ENCODE measurements at regions not wholly inside any gene's neighbourhood (a gene's known extent, or its start where the extent isn't known, plus 50 kb on each side); places are given as distances from the start of the nearest gene placed in this dataset.
"Not testable (repeated sequence)": the region's sequence is repeated elsewhere in the genome, so short reads cannot be mapped to it uniquely, and the experiment has no call there.

DNA sequence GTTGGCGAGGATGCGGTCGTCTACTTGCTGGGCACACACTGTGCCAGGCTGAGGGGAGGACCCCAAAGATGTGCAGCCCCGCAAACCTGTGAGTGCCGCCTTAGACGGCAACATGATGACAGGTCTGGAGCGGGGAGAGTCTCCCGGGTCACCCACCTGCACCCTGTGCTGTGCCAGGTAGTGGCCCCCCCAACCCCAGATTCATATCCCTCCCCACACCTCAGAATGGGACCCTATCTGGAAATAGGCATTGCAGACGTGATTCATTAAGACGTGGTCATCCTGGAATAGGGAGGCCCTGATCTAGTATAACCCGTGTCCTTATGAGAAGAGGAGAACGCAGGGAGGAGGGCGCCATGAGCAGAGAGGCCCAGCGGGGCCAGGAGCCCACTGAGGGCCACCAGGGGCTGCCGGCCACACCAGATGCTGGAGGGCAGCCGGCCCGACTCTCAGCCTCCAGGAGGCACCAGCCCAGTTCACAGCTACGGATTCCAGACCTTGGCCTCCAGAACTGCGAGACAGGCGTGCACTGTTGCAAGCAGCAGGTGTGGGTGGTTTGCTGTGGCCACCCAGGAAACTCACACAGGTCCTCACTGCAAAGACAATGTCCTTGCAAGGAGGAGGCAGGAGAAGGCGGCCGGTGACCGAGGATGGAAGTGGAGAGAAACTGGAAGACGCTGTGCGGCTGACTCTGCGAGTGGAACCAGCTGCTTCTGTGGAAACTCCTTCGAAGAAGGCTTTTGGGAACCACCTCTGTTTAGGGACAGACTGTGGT lies 131.9 kb upstream of the LPCAT1 start:
- no peak for DNase-seq
- H3K9me3 ChIP-seq (ENCODE audit: low read depth), result no peaks in the 10 kb centered on the region
- H3K27me3 ChIP-seq (replicated peaks; ENCODE audit: insufficient read depth), result peaks cover 44% of the 10 kb centered on the region
- H3K4me1 ChIP-seq (ENCODE audit: insufficient read depth), result no peaks in the 10 kb centered on the region
- no peaks in the 10 kb centered on the region for H4K20me1 ChIP-seq (ENCODE audit: insufficient read depth)
- H3K36me3 ChIP-seq (ENCODE audit: low read depth), result no peaks in the 10 kb centered on the region
- no peak overlapping the region for H3K27ac ChIP-seq
- H3K9me2 ChIP-seq (ENCODE audit: insufficient read depth), result no peaks in the 10 kb centered on the region
- H2AFZ ChIP-seq, result no peak overlapping the region
- H3K9ac ChIP-seq, result no peak overlapping the region
- 86 to 90% methylated on average over 26 to 27 of the region's 27 CpGs for WGBS, 2 experiments (ENCODE audit: low coverage in 1 of 2, low lambda C conversion rate in 2 of 2, missing lambda C conversion rate in 2 of 2)
- H3K79me2 ChIP-seq (ENCODE audit: insufficient read depth), result no peaks in the 10 kb centered on the region
- in situ Hi-C loops (cut with MboI), result no loop called here
- no peak overlapping the region for H3K4me2 ChIP-seq (ENCODE audit: unreplicated experiment)
- H3K4me3 ChIP-seq, result no peak overlapping the region
- no peak for TF ChIP-seq EZH2 (IDR thresholded peaks at IDR 0.05; ENCODE audit: insufficient read depth, poor library complexity, severe bottlenecking)
- no peak for TF ChIP-seq EZH2phosphoT487 (IDR thresholded peaks at IDR 0.05; ENCODE audit: insufficient read depth, low read depth)
- H3F3A ChIP-seq (ENCODE audit: insufficient read depth), result no peaks in the 10 kb centered on the region

DNA sequence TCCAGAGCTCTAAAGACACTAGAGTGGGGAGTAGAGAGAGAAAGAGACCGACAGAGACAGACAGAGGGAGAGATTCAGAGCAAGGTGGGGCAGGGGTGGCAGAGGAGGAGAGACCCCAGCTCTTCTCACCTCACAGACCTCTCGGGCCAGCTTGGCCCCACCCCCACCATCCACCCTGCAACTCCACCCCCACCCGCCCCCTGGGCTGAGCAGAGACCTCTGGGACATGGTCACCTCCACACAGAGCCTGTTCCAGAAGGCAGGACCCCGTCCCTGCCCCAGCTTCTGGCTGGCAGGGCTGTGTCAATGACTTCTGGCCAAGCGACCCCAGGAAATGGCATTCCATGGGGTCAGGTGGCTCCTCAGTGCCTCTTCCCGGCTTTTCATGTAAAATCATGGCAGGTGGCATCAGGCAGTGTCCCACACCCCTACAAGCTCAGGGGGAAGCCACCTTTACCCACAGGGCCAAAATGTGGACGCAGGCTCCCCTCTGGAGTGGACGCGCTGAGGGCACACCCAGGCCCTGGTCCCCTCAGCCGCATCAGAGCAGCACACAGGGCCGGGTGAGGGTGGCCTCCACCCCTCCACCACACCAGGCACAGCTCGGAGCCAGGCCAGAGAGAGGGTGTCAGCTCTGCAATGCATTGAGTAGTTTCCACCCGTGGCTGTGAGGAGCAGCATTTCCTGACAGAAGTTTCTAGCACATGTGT lies 131.2 kb upstream of the LPCAT1 start:
- Histone ChIP-seq H2AFZ (no peak overlapping the region), H3K27me3 (replicated peaks; ENCODE audit: insufficient read depth) (peaks cover 45% of the 10 kb centered on the region)
- in situ Hi-C loops (cut with MboI), result no loop called here

GRCh38 chr5:1653698-1654651 lies 130.2 kb upstream of the LPCAT1 start:
- DNase-seq, result peak; percentile 44
- H3F3A ChIP-seq (ENCODE audit: insufficient read depth); H3K4me2 ChIP-seq (ENCODE audit: unreplicated experiment); H3K36me3 ChIP-seq (ENCODE audit: low read depth); H3K4me1 ChIP-seq (ENCODE audit: insufficient read depth); H3K9ac ChIP-seq; H2AFZ ChIP-seq; H4K20me1 ChIP-seq (ENCODE audit: insufficient read depth); H3K9me2 ChIP-seq (ENCODE audit: insufficient read depth); H3K79me2 ChIP-seq (ENCODE audit: insufficient read depth); H3K9me3 ChIP-seq (ENCODE audit: low read depth); H3K27ac ChIP-seq; in situ Hi-C loops (cut with MboI): not testable (repeated sequence)
- Histone ChIP-seq H3K27me3 (replicated peaks; ENCODE audit: insufficient read depth) (peaks cover 42% of the 10 kb centered on the region), H3K4me3 (0 out of 2 replicates have a peak overlapping the region, but pooled peaks have one; percentile 55)
- WGBS, 2 experiments (ENCODE audit: low coverage in 1 of 2, low lambda C conversion rate in 2 of 2, missing lambda C conversion rate in 2 of 2), result 5 to 9% methylated on average over 38 to 45 of the region's 60 CpGs

More for the DNA sequence above, 131.2 kb upstream of the LPCAT1 start:
- no peaks in the 10 kb centered on the region for H3K9me2 ChIP-seq (ENCODE audit: insufficient read depth)
- DNase-seq, result no peak
- WGBS, 2 experiments (ENCODE audit: low coverage in 1 of 2, low lambda C conversion rate in 2 of 2, missing lambda C conversion rate in 2 of 2), result 54% methylated on average over 12 to 13 of the region's 13 CpGs
- no peaks in the 10 kb centered on the region for H3K36me3 ChIP-seq (ENCODE audit: low read depth)
- no peaks in the 10 kb centered on the region for H3K4me1 ChIP-seq (ENCODE audit: insufficient read depth)
- TF ChIP-seq EZH2phosphoT487 (IDR thresholded peaks at IDR 0.05; ENCODE audit: insufficient read depth, low read depth) (no peak), EZH2 (IDR thresholded peaks at IDR 0.05; ENCODE audit: insufficient read depth, poor library complexity, severe bottlenecking) (no peak)
- H3K27ac ChIP-seq, result no peak overlapping the region
- H3K9ac ChIP-seq, result no peak overlapping the region
- no peak overlapping the region for H3K4me2 ChIP-seq (ENCODE audit: unreplicated experiment)
- no peaks in the 10 kb centered on the region for H3K79me2 ChIP-seq (ENCODE audit: insufficient read depth)
- no peaks in the 10 kb centered on the region for H4K20me1 ChIP-seq (ENCODE audit: insufficient read depth)
- H3K9me3 ChIP-seq (ENCODE audit: low read depth), result no peaks in the 10 kb centered on the region
- no peak overlapping the region for H3K4me3 ChIP-seq
- no peaks in the 10 kb centered on the region for H3F3A ChIP-seq (ENCODE audit: insufficient read depth)

Measured in GM23248 (cell line).